Uterus (tissue), 2 donors: ENCODE measurements at regions not wholly inside any gene's neighbourhood (a gene's known extent, or its start where the extent isn't known, plus 50 kb on each side); places are given as distances from the start of the nearest gene placed in this dataset.

Experiments
- POLR2A ChIP-seq, 2 donors: fragments of 450-650 bp; IDR thresholded peaks; one replicate each; pipeline ENCODE4 v1.6.1; 2016; ENCODE audit warnings: antibody characterized with exemption in 2 of 2, mild to moderate bottlenecking in 1 of 2, moderate library complexity in 1 of 2
- TF ChIP-seq, protein P1 (sequence below), 4 experiments: fragments of 200-600 bp in 2 of 4; fragments of 450-650 bp in 2 of 4; sonication (generic) in 2 of 4; IDR thresholded peaks; one replicate each; pipeline ENCODE4 v1.5.1; 2016 to 2019; ENCODE audit warnings: antibody characterized with exemption in 4 of 4, mild to moderate bottlenecking in 2 of 4, moderate library complexity in 1 of 4

DNA sequence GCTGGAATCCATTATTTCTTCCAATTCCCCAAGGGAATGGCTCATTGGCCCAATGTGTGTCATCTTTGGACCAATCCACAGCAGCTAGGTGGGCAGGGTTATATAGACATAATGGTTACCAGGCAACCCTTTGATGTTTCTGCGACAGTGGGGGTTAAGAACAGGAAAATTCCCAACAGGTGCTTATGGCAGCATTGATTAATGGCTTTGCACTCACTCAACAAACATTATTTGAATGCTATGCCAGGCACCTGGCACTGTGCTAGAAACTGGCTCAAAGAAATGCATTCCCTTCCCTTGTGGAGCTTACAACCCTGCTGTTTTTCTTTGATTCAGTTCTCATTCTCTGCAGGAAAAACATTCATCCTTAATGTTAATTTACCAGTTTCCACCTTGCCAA lies 1221.0 kb downstream of the AACS start:
- TF ChIP-seq, protein P1, sequence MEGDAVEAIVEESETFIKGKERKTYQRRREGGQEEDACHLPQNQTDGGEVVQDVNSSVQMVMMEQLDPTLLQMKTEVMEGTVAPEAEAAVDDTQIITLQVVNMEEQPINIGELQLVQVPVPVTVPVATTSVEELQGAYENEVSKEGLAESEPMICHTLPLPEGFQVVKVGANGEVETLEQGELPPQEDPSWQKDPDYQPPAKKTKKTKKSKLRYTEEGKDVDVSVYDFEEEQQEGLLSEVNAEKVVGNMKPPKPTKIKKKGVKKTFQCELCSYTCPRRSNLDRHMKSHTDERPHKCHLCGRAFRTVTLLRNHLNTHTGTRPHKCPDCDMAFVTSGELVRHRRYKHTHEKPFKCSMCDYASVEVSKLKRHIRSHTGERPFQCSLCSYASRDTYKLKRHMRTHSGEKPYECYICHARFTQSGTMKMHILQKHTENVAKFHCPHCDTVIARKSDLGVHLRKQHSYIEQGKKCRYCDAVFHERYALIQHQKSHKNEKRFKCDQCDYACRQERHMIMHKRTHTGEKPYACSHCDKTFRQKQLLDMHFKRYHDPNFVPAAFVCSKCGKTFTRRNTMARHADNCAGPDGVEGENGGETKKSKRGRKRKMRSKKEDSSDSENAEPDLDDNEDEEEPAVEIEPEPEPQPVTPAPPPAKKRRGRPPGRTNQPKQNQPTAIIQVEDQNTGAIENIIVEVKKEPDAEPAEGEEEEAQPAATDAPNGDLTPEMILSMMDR (IDR thresholded peaks at IDR 0.05): no peak
- no peak for TF ChIP-seq POLR2A (IDR thresholded peaks at IDR 0.05)
